Loucy (cell line): ENCODE measurements at regions not wholly inside any gene's neighbourhood (a gene's known extent, or its start where the extent isn't known, plus 50 kb on each side); places are given as distances from the start of the nearest gene placed in this dataset.

Experiments used
- H2AFZ ChIP-seq: fragments of 200-600 bp; sonication (generic); 2 replicates; pipeline ENCODE4 v1.6.0; 2016; ENCODE audit warnings: antibody characterized with exemption, mild to moderate bottlenecking, low read length, moderate library complexity
- H3F3A ChIP-seq: fragments of 200-600 bp; 2 replicates; pipeline ENCODE4 v1.6.0; 2016; ENCODE audit warnings: antibody characterized with exemption, low read depth, mild to moderate bottlenecking
- H3K27me3 ChIP-seq: fragments of 200-600 bp; sonication (generic); 2 replicates; pipeline ENCODE4 v1.6.1; 2014; ENCODE audit warnings: low read length, mild to moderate bottlenecking; ENCODE audit not compliant: insufficient read depth, poor library complexity, severe bottlenecking
- H3K36me3 ChIP-seq: fragments of 200-600 bp; sonication (generic); 2 replicates; pipeline ENCODE4 v1.6.1; 2016; ENCODE audit warnings: low read length; ENCODE audit not compliant: insufficient read depth
- H3K4me1 ChIP-seq: fragments of 200-600 bp; sonication (generic); 2 replicates; pipeline ENCODE4 v1.5.1; 2014; ENCODE audit warnings: low read length, mild to moderate bottlenecking; ENCODE audit not compliant: insufficient read depth, poor library complexity, severe bottlenecking
- H3K4me2 ChIP-seq: fragments of 200-600 bp; sonication (generic); 2 replicates; pipeline ENCODE4 v1.6.0; 2014; ENCODE audit warnings: antibody characterized with exemption, low read length, low read depth, mild to moderate bottlenecking; ENCODE audit not compliant: poor library complexity, severe bottlenecking
- H3K4me3 ChIP-seq: fragments of 200-600 bp; sonication (generic); 2 replicates; pipeline ENCODE4 v1.5.1; 2014; ENCODE audit warnings: low read length, mild to moderate bottlenecking, mixed read lengths; ENCODE audit not compliant: poor library complexity, severe bottlenecking
- H3K79me2 ChIP-seq: fragments of 200-600 bp; sonication (generic); 2 replicates; pipeline ENCODE4 v1.6.1; 2014; ENCODE audit warnings: low read length; ENCODE audit not compliant: insufficient read depth
- H3K9ac ChIP-seq: fragments of 200-600 bp; sonication (generic); 2 replicates; pipeline ENCODE4 v1.6.0; 2014; ENCODE audit warnings: mild to moderate bottlenecking, low read depth, low read length, moderate library complexity; ENCODE audit not compliant: poor library complexity, severe bottlenecking
- H3K9me2 ChIP-seq: fragments of 200-600 bp; sonication (generic); replicated peaks from 2 replicates; pipeline ENCODE4 v1.6.1; 2016; ENCODE audit warnings: low read depth, low read length, mixed read lengths
- H3K9me3 ChIP-seq: fragments of 200-600 bp; sonication (generic); 2 replicates; pipeline ENCODE4 v1.6.1; 2014; ENCODE audit warnings: mild to moderate bottlenecking, antibody characterized with exemption, low read length, low read depth; ENCODE audit not compliant: insufficient read depth
- H4K20me1 ChIP-seq: fragments of 200-600 bp; sonication (generic); 2 replicates; pipeline ENCODE4 v1.6.0; 2014; ENCODE audit warnings: antibody characterized with exemption, low read length, mild to moderate bottlenecking; ENCODE audit not compliant: insufficient read depth, poor library complexity, severe bottlenecking
- CTCF ChIP-seq: fragments of 200-600 bp; sonication (generic); conservative IDR thresholded peaks from 2 replicates; pipeline ENCODE4 v1.5.1; 2014; ENCODE audit warnings: mild to moderate bottlenecking, antibody characterized with exemption, low read length
- EZH2phosphoT487 ChIP-seq: fragments of 200-600 bp; IDR thresholded peaks from 2 replicates; pipeline ENCODE4 v1.6.1; 2018; ENCODE audit warnings: antibody characterized with exemption, mild to moderate bottlenecking, moderate library complexity, borderline replicate concordance

DNA sequence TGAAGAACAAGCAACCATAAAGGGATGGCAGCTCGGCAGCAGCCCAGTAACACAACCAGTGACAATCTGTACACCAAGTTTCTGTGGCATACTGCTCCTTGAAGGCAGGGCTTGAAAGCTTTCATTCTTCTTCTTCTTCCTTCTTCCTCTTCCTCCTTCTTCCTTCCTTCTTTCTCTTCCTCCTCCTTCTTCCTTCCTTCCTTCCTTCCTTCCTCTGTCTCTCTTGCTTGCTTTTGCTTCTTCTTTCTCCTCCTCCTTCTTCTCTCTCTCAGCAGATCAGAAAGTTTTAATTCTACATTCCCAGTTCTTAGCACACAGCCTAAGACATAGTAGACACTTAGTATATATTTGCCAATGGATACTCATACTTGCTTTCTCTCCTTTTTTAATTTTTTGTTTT, 95.9 kb downstream of the GLUL start:
- no peaks in the 10 kb centered on the region for H4K20me1 ChIP-seq
- no peak overlapping the region for H2AFZ ChIP-seq
- TF ChIP-seq CTCF (no peak), EZH2phosphoT487 (no peak)
- H3K79me2 ChIP-seq, result no peaks in the 10 kb centered on the region
- H3K4me1 ChIP-seq, result peaks cover 53% of the 10 kb centered on the region
- H3K9ac ChIP-seq, result no peak overlapping the region
- H3K27me3 ChIP-seq, result no peaks in the 10 kb centered on the region
- no peaks in the 10 kb centered on the region for H3K36me3 ChIP-seq
- H3K4me2 ChIP-seq, result no peak overlapping the region
- H3F3A ChIP-seq, result no peaks in the 10 kb centered on the region
- no peak overlapping the region for H3K4me3 ChIP-seq
- H3K9me3 ChIP-seq, result no peaks in the 10 kb centered on the region
- no peaks in the 10 kb centered on the region for H3K9me2 ChIP-seq

GRCh38 chr1:182293119-182293589, 98.4 kb downstream of the GLUL start:
- Histone ChIP-seq H3K4me3 (no peak overlapping the region), H3K27me3 (no peaks in the 10 kb centered on the region), H3K4me1 (peaks cover 38% of the 10 kb centered on the region), H3F3A (no peaks in the 10 kb centered on the region), H3K9me2 (no peaks in the 10 kb centered on the region), H3K9me3 (no peaks in the 10 kb centered on the region), H2AFZ (no peak overlapping the region), H3K36me3 (no peaks in the 10 kb centered on the region), H3K9ac (no peak overlapping the region), H3K4me2 (no peak overlapping the region), H3K79me2 (no peaks in the 10 kb centered on the region), H4K20me1 (no peaks in the 10 kb centered on the region)
- TF ChIP-seq CTCF (no peak), EZH2phosphoT487 (no peak)

DNA sequence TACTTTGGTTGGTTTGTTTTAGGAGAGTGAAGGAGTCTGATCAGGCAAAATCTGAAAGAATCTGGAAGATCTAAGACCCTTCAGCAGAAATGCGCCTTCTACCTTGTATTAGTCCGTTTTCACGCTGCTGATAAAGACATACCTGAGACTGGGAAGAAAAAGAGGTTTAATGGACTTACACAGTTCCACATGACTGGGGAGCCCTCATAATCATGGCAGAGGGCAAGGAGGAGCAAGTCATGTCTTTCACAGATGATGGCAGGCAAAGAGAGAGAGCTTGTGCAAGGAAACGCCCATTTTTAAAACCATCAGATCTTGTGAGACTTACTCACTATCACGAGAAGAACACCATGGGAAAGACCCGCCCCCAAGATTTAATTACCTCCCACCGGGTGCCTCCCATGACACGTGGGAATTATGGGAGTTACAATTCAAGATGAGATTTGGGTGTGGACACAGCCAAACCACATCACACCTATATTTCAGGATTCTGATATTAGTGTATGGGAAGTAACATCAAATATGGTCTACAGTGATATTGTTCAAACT, 99.3 kb downstream of the GLUL start:
- no peaks in the 10 kb centered on the region for H3K9me3 ChIP-seq
- peaks cover 36% of the 10 kb centered on the region for H3K4me1 ChIP-seq
- H2AFZ ChIP-seq, result no peak overlapping the region; the same call in 1 of the 2 replicates
- no peak overlapping the region for H3K9ac ChIP-seq
- no peaks in the 10 kb centered on the region for H3F3A ChIP-seq
- no peaks in the 10 kb centered on the region for H3K9me2 ChIP-seq
- no peak overlapping the region for H3K4me2 ChIP-seq
- no peak overlapping the region for H3K4me3 ChIP-seq
- no peaks in the 10 kb centered on the region for H3K79me2 ChIP-seq
- H3K36me3 ChIP-seq, result no peaks in the 10 kb centered on the region
- no peaks in the 10 kb centered on the region for H3K27me3 ChIP-seq
- no peaks in the 10 kb centered on the region for H4K20me1 ChIP-seq
- TF ChIP-seq EZH2phosphoT487, result no peak
- no peak for TF ChIP-seq CTCF
